GM23338 (cell line): ENCODE measurements at regions not wholly inside any gene's neighbourhood (a gene's known extent, or its start where the extent isn't known, plus 50 kb on each side); places are given as distances from the start of the nearest gene placed in this dataset.

Experiments
- ATAC-seq: fragments of 200-7000 bp; cut with Tn5 transposase; 3 replicates; pipeline ENCODE4 v1.9.1; 2020
- DNase-seq: peaks from one replicate; pipeline ENCODE4 v3.0.0-alpha.2; 2015; ENCODE audit warnings: low spot score
- H2AFZ ChIP-seq: fragments of 200-600 bp; sonication (generic); 2 replicates; pipeline ENCODE4 v1.8.0; 2016; ENCODE audit warnings: antibody characterized with exemption, mild to moderate bottlenecking, moderate library complexity
- H3F3A ChIP-seq: fragments of 200-600 bp; sonication (generic); replicated peaks from 2 replicates; pipeline ENCODE4 v1.8.0; 2017; ENCODE audit warnings: antibody characterized with exemption, mixed run types, low read depth
- H3K27ac ChIP-seq: fragments of 200-600 bp; sonication (generic); 2 replicates; pipeline ENCODE4 v1.6.1; 2016; ENCODE audit warnings: low read depth
- H3K27me3 ChIP-seq: fragments of 200-600 bp; sonication (generic); 2 replicates; pipeline ENCODE4 v1.8.0; 2016; ENCODE audit warnings: mild to moderate bottlenecking, mixed run types, moderate library complexity; ENCODE audit not compliant: insufficient read depth
- H3K36me3 ChIP-seq: fragments of 200-600 bp; sonication (generic); 2 replicates; pipeline ENCODE4 v1.8.0; 2016; ENCODE audit warnings: mild to moderate bottlenecking; ENCODE audit not compliant: insufficient read depth
- H3K4me1 ChIP-seq: fragments of 200-600 bp; sonication (generic); 2 replicates; pipeline ENCODE4 v1.8.0; 2016; ENCODE audit warnings: mild to moderate bottlenecking, moderate library complexity; ENCODE audit not compliant: insufficient read depth
- H3K4me2 ChIP-seq: fragments of 200-600 bp; sonication (generic); 2 replicates; pipeline ENCODE4 v1.7.1; 2017; ENCODE audit warnings: mixed run types
- H3K4me3 ChIP-seq: fragments of 200-600 bp; sonication (generic); 2 replicates; pipeline ENCODE4 v1.6.1; 2016; ENCODE audit warnings: mixed run types
- H3K79me2 ChIP-seq: fragments of 200-600 bp; sonication (generic); replicated peaks from 2 replicates; pipeline ENCODE4 v1.8.0; 2017; ENCODE audit warnings: mild to moderate bottlenecking; ENCODE audit not compliant: insufficient read depth
- H3K9me2 ChIP-seq: fragments of 200-600 bp; sonication (generic); 2 replicates; pipeline ENCODE4 v1.8.0; 2017; ENCODE audit not compliant: insufficient read depth
- H4K20me1 ChIP-seq: fragments of 200-600 bp; sonication (generic); replicated peaks from 2 replicates; pipeline ENCODE4 v1.8.0; 2017; ENCODE audit warnings: mild to moderate bottlenecking; ENCODE audit not compliant: insufficient read depth
- H3K27ac Mint-ChIP-seq: 2 replicates; pipeline ENCODE4 v1.8.0; 2020; ENCODE audit warnings: inconsistent platforms, mild to moderate bottlenecking, moderate library complexity, mixed read lengths
- H3K27me3 Mint-ChIP-seq: 3 replicates; pipeline ENCODE4 v1.8.0; 2022; ENCODE audit warnings: low read depth, mild to moderate bottlenecking, moderate library complexity, mixed read lengths, inconsistent platforms; ENCODE audit not compliant: insufficient read depth, poor library complexity
- H3K36me3 Mint-ChIP-seq: 3 replicates; pipeline ENCODE4 v1.8.0; 2021; ENCODE audit warnings: low read depth, mild to moderate bottlenecking, inconsistent platforms, moderate library complexity, mixed read lengths
- H3K4me1 Mint-ChIP-seq: 3 replicates; pipeline ENCODE4 v1.8.0; 2020; ENCODE audit warnings: mild to moderate bottlenecking, inconsistent platforms, mixed read lengths
- H3K4me3 Mint-ChIP-seq: 3 replicates; pipeline ENCODE4 v1.8.0; 2021; ENCODE audit warnings: moderate library complexity, mild to moderate bottlenecking, inconsistent platforms, mixed read lengths
- H3K9me3 Mint-ChIP-seq: 3 replicates; pipeline ENCODE4 v1.8.0; 2020; ENCODE audit warnings: moderate library complexity, mild to moderate bottlenecking, inconsistent platforms, mixed read lengths
- CREB1 ChIP-seq: fragments of 250-450 bp; sonication (Bioruptor Pico); IDR thresholded peaks from 2 replicates; pipeline ENCODE4 v1.5.0; 2020; ENCODE audit warnings: low read depth, mild to moderate bottlenecking, moderate library complexity
- CTCF ChIP-seq, 2 experiments: fragments of 200-600 bp in 1 of 2; sonication (generic) in 1 of 2; conservative IDR thresholded peaks; 2 replicates each; pipeline versions ENCODE4 v1.5.1 to v1.6.1; 2016 to 2017; ENCODE audit warnings: antibody characterized with exemption in 2 of 2, low read depth in 2 of 2, mild to moderate bottlenecking in 2 of 2, moderate library complexity in 1 of 2
- ETS1 ChIP-seq: IDR thresholded peaks from 2 replicates; pipeline ENCODE4 v1.6.1; 2016; ENCODE audit warnings: antibody characterized with exemption
- EZH2 ChIP-seq: fragments of 200-600 bp; sonication (generic); IDR thresholded peaks from one replicate; pipeline ENCODE4 v1.8.0; 2017; ENCODE audit warnings: antibody characterized with exemption, mild to moderate bottlenecking, low read depth; ENCODE audit not compliant: unreplicated experiment
- EZH2phosphoT487 ChIP-seq: fragments of 200-600 bp; sonication (generic); IDR thresholded peaks from one replicate; pipeline ENCODE4 v1.8.1; 2018; ENCODE audit warnings: antibody characterized with exemption; ENCODE audit not compliant: unreplicated experiment
- JUNB ChIP-seq: IDR thresholded peaks from one replicate; pipeline ENCODE4 v1.6.1; 2016; ENCODE audit warnings: antibody characterized with exemption; ENCODE audit not compliant: unreplicated experiment
- NANOG ChIP-seq: IDR thresholded peaks from 2 replicates; pipeline ENCODE4 v1.6.1; 2016; ENCODE audit warnings: antibody characterized with exemption, borderline replicate concordance
- POLR2AphosphoS5 ChIP-seq: IDR thresholded peaks from 2 replicates; pipeline ENCODE4 v1.6.1; 2016; ENCODE audit warnings: antibody characterized with exemption, low read depth
- REST ChIP-seq: IDR thresholded peaks from one replicate; pipeline ENCODE4 v1.6.1; 2018; ENCODE audit warnings: antibody characterized with exemption; ENCODE audit not compliant: unreplicated experiment
- STAT1 ChIP-seq: IDR thresholded peaks from one replicate; pipeline ENCODE4 v1.6.1; 2016; ENCODE audit warnings: antibody characterized with exemption; ENCODE audit not compliant: unreplicated experiment
- ZNF114 ChIP-seq: fragments of 250-450 bp; sonication (Bioruptor Pico); IDR thresholded peaks from 2 replicates; pipeline ENCODE4 v1.5.0; 2020; ENCODE audit warnings: mild to moderate bottlenecking, moderate library complexity
- ZNF331 ChIP-seq: fragments of 250-450 bp; sonication (Bioruptor Pico); IDR thresholded peaks from 2 replicates; pipeline ENCODE4 v1.5.0; 2020; ENCODE audit warnings: low read depth, mild to moderate bottlenecking, moderate library complexity
- TF ChIP-seq, protein P1 (sequence below): fragments of 250-450 bp; sonication (Bioruptor Pico); IDR thresholded peaks from 2 replicates; pipeline ENCODE4 v1.5.0; 2020; ENCODE audit warnings: mild to moderate bottlenecking, moderate library complexity

DNA sequence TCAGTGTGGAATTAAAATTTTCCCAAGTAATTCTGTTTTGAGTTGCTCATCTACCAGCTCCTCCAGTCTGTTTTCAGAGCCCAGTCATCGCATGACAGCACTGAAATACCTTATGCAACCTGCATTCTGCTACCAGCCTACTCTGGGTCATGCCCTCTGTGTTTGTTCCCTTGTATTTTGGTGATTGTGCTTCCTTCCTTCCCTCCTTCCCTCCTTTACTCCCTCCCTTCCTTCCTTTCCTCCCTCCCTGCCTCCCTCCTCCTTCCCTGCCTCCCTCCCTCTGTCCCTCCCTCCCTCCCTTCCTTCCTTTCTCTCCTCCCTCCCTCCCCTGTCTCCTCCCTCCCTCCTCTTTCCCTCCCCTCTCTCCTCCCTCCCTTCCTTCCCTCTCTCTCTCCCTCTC lies 289.6 kb downstream of the CDH2 start:
- Histone ChIP-seq H4K20me1 (no peaks in the 10 kb centered on the region), H3K36me3 (no peaks in the 10 kb centered on the region), H3K27ac (no peak overlapping the region), H2AFZ (no peak overlapping the region), H3K4me1 (no peaks in the 10 kb centered on the region), H3K4me3 (no peak overlapping the region), H3K4me2 (no peak overlapping the region), H3K79me2 (no peaks in the 10 kb centered on the region), H3F3A (no peaks in the 10 kb centered on the region), H3K27me3 (no peaks in the 10 kb centered on the region), H3K9me2 (no peaks in the 10 kb centered on the region)
- H3K4me1 Mint-ChIP-seq, result no peaks in the 10 kb centered on the region
- no peak overlapping the region for H3K27ac Mint-ChIP-seq
- ATAC-seq (no peak), DNase-seq (no peak)
- no peak overlapping the region for H3K4me3 Mint-ChIP-seq
- H3K36me3 Mint-ChIP-seq, result no peaks in the 10 kb centered on the region
- H3K9me3 Mint-ChIP-seq, result no peaks in the 10 kb centered on the region
- no peaks in the 10 kb centered on the region for H3K27me3 Mint-ChIP-seq
- TF ChIP-seq CREB1 (no peak), JUNB (no peak), NANOG (no peak), REST (no peak), POLR2AphosphoS5 (no peak), ZNF331 (CRISPR knock-in tag) (no peak), STAT1 (no peak), ZNF114 (CRISPR knock-in tag) (no peak), CTCF (conservative IDR thresholded peaks at IDR 0.05; ENCODE audit: low read depth in 2 of 2) (no peak), EZH2 (no peak), ETS1 (no peak), EZH2phosphoT487 (no peak)
- TF ChIP-seq, protein P1, sequence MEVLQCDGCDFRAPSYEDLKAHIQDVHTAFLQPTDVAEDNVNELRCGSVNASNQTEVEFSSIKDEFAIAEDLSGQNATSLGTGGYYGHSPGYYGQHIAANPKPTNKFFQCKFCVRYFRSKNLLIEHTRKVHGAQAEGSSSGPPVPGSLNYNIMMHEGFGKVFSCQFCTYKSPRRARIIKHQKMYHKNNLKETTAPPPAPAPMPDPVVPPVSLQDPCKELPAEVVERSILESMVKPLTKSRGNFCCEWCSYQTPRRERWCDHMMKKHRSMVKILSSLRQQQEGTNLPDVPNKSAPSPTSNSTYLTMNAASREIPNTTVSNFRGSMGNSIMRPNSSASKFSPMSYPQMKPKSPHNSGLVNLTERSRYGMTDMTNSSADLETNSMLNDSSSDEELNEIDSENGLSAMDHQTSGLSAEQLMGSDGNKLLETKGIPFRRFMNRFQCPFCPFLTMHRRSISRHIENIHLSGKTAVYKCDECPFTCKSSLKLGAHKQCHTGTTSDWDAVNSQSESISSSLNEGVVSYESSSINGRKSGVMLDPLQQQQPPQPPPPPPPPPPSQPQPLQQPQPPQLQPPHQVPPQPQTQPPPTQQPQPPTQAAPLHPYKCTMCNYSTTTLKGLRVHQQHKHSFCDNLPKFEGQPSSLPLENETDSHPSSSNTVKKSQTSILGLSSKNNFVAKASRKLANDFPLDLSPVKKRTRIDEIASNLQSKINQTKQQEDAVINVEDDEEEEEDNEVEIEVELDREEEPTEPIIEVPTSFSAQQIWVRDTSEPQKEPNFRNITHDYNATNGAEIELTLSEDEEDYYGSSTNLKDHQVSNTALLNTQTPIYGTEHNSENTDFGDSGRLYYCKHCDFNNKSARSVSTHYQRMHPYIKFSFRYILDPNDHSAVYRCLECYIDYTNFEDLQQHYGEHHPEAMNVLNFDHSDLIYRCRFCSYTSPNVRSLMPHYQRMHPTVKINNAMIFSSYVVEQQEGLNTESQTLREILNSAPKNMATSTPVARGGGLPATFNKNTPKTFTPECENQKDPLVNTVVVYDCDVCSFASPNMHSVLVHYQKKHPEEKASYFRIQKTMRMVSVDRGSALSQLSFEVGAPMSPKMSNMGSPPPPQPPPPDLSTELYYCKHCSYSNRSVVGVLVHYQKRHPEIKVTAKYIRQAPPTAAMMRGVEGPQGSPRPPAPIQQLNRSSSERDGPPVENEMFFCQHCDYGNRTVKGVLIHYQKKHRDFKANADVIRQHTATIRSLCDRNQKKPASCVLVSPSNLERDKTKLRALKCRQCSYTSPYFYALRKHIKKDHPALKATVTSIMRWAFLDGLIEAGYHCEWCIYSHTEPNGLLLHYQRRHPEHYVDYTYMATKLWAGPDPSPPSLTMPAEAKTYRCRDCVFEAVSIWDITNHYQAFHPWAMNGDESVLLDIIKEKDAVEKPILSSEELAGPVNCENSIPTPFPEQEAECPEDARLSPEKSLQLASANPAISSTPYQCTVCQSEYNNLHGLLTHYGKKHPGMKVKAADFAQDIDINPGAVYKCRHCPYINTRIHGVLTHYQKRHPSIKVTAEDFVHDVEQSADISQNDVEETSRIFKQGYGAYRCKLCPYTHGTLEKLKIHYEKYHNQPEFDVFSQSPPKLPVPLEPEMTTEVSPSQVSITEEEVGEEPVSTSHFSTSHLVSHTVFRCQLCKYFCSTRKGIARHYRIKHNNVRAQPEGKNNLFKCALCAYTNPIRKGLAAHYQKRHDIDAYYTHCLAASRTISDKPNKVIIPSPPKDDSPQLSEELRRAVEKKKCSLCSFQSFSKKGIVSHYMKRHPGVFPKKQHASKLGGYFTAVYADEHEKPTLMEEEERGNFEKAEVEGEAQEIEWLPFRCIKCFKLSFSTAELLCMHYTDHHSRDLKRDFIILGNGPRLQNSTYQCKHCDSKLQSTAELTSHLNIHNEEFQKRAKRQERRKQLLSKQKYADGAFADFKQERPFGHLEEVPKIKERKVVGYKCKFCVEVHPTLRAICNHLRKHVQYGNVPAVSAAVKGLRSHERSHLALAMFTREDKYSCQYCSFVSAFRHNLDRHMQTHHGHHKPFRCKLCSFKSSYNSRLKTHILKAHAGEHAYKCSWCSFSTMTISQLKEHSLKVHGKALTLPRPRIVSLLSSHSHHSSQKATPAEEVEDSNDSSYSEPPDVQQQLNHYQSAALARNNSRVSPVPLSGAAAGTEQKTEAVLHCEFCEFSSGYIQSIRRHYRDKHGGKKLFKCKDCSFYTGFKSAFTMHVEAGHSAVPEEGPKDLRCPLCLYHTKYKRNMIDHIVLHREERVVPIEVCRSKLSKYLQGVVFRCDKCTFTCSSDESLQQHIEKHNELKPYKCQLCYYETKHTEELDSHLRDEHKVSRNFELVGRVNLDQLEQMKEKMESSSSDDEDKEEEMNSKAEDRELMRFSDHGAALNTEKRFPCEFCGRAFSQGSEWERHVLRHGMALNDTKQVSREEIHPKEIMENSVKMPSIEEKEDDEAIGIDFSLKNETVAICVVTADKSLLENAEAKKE, result no peak
